GM12891 (cell line): ENCODE measurements at regions not wholly inside any gene's neighbourhood (a gene's known extent, or its start where the extent isn't known, plus 50 kb on each side); places are given as distances from the start of the nearest gene placed in this dataset.

Experiments used
- POLR2A ChIP-seq: IDR thresholded peaks from 2 replicates; pipeline ENCODE4 v1.6.1; 2011; ENCODE audit warnings: low read depth, low read length, control low read depth
- POLR2AphosphoS5 ChIP-seq: IDR thresholded peaks from 2 replicates; pipeline ENCODE4 v1.6.1; 2011; ENCODE audit warnings: low read depth, low read length, control low read depth

DNA sequence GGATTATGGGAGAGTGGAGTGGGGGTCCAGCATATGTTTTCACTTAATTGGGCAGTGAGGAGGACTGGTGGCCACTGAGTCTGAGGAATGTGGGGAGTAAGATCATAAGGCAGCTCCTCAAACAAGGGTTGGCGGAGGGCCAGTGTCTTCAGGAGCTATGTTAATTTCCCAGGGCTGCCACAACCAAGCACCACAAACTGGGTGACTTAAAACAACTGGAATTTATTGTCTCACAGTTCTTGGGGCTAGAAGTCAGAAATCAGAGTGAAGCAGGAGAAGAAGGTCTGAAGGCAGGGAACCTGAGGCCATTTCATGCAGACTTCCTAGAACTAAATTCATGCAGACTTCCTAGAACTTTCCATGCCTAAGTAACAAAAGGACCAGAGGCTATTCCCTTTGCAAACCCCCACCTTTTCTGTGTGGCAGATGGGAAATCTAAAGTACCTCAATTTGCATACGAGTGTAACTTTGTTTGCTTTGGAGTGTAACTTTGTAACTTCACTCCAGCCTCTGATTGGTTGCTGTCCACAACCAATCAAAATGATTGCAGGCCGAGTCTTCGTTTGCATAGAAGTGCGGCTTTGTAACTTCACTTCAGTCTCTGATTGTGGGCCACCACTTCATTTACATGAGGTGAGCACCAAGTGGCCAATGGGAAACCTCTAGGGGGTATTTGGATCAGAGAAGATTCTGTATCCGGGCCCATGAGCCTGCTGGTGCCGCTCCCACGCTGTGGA lies 50.5 kb upstream of the ZBED5 start:
- TF ChIP-seq POLR2AphosphoS5 (no peak), POLR2A (no peak)
